H1 (cell line): ENCODE measurements at regions not wholly inside any gene's neighbourhood (a gene's known extent, or its start where the extent isn't known, plus 50 kb on each side); places are given as distances from the start of the nearest gene placed in this dataset.

Experiments
- EZH2 ChIP-seq: fragments of 200-600 bp; sonication (generic); IDR thresholded peaks from 2 replicates; pipeline ENCODE4 v1.7.1; 2012; ENCODE audit warnings: low read depth, mild to moderate bottlenecking, moderate library complexity, low read length, inconsistent platforms; ENCODE audit not compliant: severe bottlenecking
- GABPA ChIP-seq: IDR thresholded peaks from 2 replicates; pipeline ENCODE4 v1.6.1; 2011; ENCODE audit warnings: mild to moderate bottlenecking, low read length, moderate library complexity, borderline replicate concordance; ENCODE audit not compliant: insufficient read depth
- GTF2F1 ChIP-seq: IDR thresholded peaks from 2 replicates; pipeline ENCODE4 v1.6.1; 2012; ENCODE audit warnings: low read depth, low read length, improper control_type of control experiment, borderline replicate concordance
- JUND ChIP-seq: IDR thresholded peaks from 2 replicates; pipeline ENCODE4 v1.6.1; 2011; ENCODE audit warnings: mild to moderate bottlenecking, improper control_type of control experiment, low read length
- POLR2A ChIP-seq, 2 experiments: IDR thresholded peaks; 1 replicate in 1 of 2; 2 replicates in 1 of 2; pipeline ENCODE4 v1.6.1; 2011; ENCODE audit warnings: low read depth in 2 of 2, low read length in 2 of 2, mild to moderate bottlenecking in 2 of 2; ENCODE audit errors: control extremely low read depth in 1 of 2
- POLR2AphosphoS5 ChIP-seq: IDR thresholded peaks from 2 replicates; pipeline ENCODE4 v1.6.1; 2011; ENCODE audit warnings: low read depth, low read length
- RFX5 ChIP-seq: IDR thresholded peaks from 2 replicates; pipeline ENCODE4 v1.6.1; 2011; ENCODE audit warnings: low read depth, low read length, improper control_type of control experiment, borderline replicate concordance
- TAF1 ChIP-seq: IDR thresholded peaks from 2 replicates; pipeline ENCODE4 v1.6.1; 2011; ENCODE audit warnings: mild to moderate bottlenecking, low read depth, low read length
- TF ChIP-seq, protein P1 (sequence below), 3 experiments: IDR thresholded peaks; 1 replicate in 2 of 3; 2 replicates in 1 of 3; pipeline versions ENCODE4 v1.5.1 to v1.6.1; 2011; ENCODE audit warnings: low read length in 3 of 3, mild to moderate bottlenecking in 3 of 3, inconsistent platforms in 2 of 3, low read depth in 1 of 3, moderate library complexity in 1 of 3; ENCODE audit not compliant: insufficient read depth in 1 of 3; ENCODE audit errors: control extremely low read depth in 1 of 3
- TF ChIP-seq, protein P2 (sequence below): fragments of 300-600 bp; sonication (generic); IDR thresholded peaks from 2 replicates; pipeline ENCODE4 v1.7.1; 2012; ENCODE audit warnings: low read length, moderate library complexity, mild to moderate bottlenecking, inconsistent platforms; ENCODE audit not compliant: insufficient replicate concordance

DNA sequence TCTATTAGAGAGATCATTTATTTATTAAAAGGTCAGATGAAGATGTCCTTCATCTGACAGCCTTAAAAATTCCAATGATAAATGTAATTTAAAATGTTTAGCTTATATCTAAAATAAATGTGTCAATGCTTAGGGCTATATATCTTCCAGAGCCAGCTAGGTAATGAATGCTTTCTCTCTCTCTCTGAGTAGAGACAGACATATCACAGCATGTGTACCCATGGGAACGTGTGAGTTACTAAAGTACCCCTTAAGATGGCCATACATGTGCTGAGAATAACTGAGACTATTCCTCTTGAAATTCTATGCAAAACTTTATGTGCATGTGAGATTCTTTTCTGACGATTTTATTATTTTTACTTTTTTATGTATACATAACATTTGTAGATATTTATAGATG, 420.9 kb upstream of the ST6GAL2 start:
- TF ChIP-seq JUND (no peak), GABPA (no peak), RFX5 (no peak), GTF2F1 (no peak), POLR2A (IDR thresholded peaks at IDR 0.05; ENCODE audit: control extremely low read depth in 1 of 2, low read depth in 2 of 2, low read length in 2 of 2) (no peak), TAF1 (no peak), POLR2AphosphoS5 (no peak), EZH2 (no peak)
- TF ChIP-seq, protein P1, sequence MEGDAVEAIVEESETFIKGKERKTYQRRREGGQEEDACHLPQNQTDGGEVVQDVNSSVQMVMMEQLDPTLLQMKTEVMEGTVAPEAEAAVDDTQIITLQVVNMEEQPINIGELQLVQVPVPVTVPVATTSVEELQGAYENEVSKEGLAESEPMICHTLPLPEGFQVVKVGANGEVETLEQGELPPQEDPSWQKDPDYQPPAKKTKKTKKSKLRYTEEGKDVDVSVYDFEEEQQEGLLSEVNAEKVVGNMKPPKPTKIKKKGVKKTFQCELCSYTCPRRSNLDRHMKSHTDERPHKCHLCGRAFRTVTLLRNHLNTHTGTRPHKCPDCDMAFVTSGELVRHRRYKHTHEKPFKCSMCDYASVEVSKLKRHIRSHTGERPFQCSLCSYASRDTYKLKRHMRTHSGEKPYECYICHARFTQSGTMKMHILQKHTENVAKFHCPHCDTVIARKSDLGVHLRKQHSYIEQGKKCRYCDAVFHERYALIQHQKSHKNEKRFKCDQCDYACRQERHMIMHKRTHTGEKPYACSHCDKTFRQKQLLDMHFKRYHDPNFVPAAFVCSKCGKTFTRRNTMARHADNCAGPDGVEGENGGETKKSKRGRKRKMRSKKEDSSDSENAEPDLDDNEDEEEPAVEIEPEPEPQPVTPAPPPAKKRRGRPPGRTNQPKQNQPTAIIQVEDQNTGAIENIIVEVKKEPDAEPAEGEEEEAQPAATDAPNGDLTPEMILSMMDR (IDR thresholded peaks at IDR 0.05; ENCODE audit: control extremely low read depth in 1 of 3, insufficient read depth in 1 of 3, low read depth in 1 of 3, low read length in 3 of 3) = no peak
- TF ChIP-seq, protein P2, sequence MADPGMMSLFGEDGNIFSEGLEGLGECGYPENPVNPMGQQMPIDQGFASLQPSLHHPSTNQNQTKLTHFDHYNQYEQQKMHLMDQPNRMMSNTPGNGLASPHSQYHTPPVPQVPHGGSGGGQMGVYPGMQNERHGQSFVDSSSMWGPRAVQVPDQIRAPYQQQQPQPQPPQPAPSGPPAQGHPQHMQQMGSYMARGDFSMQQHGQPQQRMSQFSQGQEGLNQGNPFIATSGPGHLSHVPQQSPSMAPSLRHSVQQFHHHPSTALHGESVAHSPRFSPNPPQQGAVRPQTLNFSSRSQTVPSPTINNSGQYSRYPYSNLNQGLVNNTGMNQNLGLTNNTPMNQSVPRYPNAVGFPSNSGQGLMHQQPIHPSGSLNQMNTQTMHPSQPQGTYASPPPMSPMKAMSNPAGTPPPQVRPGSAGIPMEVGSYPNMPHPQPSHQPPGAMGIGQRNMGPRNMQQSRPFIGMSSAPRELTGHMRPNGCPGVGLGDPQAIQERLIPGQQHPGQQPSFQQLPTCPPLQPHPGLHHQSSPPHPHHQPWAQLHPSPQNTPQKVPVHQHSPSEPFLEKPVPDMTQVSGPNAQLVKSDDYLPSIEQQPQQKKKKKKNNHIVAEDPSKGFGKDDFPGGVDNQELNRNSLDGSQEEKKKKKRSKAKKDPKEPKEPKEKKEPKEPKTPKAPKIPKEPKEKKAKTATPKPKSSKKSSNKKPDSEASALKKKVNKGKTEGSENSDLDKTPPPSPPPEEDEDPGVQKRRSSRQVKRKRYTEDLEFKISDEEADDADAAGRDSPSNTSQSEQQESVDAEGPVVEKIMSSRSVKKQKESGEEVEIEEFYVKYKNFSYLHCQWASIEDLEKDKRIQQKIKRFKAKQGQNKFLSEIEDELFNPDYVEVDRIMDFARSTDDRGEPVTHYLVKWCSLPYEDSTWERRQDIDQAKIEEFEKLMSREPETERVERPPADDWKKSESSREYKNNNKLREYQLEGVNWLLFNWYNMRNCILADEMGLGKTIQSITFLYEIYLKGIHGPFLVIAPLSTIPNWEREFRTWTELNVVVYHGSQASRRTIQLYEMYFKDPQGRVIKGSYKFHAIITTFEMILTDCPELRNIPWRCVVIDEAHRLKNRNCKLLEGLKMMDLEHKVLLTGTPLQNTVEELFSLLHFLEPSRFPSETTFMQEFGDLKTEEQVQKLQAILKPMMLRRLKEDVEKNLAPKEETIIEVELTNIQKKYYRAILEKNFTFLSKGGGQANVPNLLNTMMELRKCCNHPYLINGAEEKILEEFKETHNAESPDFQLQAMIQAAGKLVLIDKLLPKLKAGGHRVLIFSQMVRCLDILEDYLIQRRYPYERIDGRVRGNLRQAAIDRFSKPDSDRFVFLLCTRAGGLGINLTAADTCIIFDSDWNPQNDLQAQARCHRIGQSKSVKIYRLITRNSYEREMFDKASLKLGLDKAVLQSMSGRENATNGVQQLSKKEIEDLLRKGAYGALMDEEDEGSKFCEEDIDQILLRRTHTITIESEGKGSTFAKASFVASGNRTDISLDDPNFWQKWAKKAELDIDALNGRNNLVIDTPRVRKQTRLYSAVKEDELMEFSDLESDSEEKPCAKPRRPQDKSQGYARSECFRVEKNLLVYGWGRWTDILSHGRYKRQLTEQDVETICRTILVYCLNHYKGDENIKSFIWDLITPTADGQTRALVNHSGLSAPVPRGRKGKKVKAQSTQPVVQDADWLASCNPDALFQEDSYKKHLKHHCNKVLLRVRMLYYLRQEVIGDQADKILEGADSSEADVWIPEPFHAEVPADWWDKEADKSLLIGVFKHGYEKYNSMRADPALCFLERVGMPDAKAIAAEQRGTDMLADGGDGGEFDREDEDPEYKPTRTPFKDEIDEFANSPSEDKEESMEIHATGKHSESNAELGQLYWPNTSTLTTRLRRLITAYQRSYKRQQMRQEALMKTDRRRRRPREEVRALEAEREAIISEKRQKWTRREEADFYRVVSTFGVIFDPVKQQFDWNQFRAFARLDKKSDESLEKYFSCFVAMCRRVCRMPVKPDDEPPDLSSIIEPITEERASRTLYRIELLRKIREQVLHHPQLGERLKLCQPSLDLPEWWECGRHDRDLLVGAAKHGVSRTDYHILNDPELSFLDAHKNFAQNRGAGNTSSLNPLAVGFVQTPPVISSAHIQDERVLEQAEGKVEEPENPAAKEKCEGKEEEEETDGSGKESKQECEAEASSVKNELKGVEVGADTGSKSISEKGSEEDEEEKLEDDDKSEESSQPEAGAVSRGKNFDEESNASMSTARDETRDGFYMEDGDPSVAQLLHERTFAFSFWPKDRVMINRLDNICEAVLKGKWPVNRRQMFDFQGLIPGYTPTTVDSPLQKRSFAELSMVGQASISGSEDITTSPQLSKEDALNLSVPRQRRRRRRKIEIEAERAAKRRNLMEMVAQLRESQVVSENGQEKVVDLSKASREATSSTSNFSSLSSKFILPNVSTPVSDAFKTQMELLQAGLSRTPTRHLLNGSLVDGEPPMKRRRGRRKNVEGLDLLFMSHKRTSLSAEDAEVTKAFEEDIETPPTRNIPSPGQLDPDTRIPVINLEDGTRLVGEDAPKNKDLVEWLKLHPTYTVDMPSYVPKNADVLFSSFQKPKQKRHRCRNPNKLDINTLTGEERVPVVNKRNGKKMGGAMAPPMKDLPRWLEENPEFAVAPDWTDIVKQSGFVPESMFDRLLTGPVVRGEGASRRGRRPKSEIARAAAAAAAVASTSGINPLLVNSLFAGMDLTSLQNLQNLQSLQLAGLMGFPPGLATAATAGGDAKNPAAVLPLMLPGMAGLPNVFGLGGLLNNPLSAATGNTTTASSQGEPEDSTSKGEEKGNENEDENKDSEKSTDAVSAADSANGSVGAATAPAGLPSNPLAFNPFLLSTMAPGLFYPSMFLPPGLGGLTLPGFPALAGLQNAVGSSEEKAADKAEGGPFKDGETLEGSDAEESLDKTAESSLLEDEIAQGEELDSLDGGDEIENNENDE = no peak
